ENCODE measurements at regions not wholly inside any gene's neighbourhood (a gene's known extent, or its start where the extent isn't known, plus 50 kb on each side); places are given as distances from the start of the nearest gene placed in this dataset.

GRCh38 chr5:82538339-82539034 is 260.3 kb upstream of the RPS23 start (continued):
- TF ChIP-seq ZBTB43 (CRISPR knock-in tag; IDR thresholded peaks at IDR 0.05) (no peak), NR2C1 (IDR thresholded peaks at IDR 0.05) (no peak), NR2C1 (tag; IDR thresholded peaks at IDR 0.05) (peak; percentile 66), ZHX1 (conservative IDR thresholded peaks at IDR 0.05; ENCODE audit: low read length) (no peak), ZNF282 (CRISPR knock-in tag; IDR thresholded peaks at IDR 0.05) (no peak), MAZ (CRISPR knock-in tag; conservative IDR thresholded peaks at IDR 0.05 in 1 of 2, IDR thresholded peaks at IDR 0.05 in 1 of 2) (peak; percentile 37 to 41; a peak in 2 of 4 replicates), IRF1 (CRISPR knock-in tag; IDR thresholded peaks at IDR 0.05; ENCODE audit: borderline replicate concordance) (no peak), SNIP1 (IDR thresholded peaks at IDR 0.05; ENCODE audit: low read depth) (no peak), ETS2 (tag; IDR thresholded peaks at IDR 0.05; ENCODE audit: borderline replicate concordance, poor library complexity, severe bottlenecking) (no peak), CHD1 (IDR thresholded peaks at IDR 0.05; ENCODE audit: low read length) (no peak), RBM17 (IDR thresholded peaks at IDR 0.05; ENCODE audit: borderline replicate concordance, low read depth, low read length) (no peak), HEY1 (CRISPR knock-in tag; IDR thresholded peaks at IDR 0.05; ENCODE audit: borderline replicate concordance) (no peak)
- TF ChIP-seq, protein P1, sequence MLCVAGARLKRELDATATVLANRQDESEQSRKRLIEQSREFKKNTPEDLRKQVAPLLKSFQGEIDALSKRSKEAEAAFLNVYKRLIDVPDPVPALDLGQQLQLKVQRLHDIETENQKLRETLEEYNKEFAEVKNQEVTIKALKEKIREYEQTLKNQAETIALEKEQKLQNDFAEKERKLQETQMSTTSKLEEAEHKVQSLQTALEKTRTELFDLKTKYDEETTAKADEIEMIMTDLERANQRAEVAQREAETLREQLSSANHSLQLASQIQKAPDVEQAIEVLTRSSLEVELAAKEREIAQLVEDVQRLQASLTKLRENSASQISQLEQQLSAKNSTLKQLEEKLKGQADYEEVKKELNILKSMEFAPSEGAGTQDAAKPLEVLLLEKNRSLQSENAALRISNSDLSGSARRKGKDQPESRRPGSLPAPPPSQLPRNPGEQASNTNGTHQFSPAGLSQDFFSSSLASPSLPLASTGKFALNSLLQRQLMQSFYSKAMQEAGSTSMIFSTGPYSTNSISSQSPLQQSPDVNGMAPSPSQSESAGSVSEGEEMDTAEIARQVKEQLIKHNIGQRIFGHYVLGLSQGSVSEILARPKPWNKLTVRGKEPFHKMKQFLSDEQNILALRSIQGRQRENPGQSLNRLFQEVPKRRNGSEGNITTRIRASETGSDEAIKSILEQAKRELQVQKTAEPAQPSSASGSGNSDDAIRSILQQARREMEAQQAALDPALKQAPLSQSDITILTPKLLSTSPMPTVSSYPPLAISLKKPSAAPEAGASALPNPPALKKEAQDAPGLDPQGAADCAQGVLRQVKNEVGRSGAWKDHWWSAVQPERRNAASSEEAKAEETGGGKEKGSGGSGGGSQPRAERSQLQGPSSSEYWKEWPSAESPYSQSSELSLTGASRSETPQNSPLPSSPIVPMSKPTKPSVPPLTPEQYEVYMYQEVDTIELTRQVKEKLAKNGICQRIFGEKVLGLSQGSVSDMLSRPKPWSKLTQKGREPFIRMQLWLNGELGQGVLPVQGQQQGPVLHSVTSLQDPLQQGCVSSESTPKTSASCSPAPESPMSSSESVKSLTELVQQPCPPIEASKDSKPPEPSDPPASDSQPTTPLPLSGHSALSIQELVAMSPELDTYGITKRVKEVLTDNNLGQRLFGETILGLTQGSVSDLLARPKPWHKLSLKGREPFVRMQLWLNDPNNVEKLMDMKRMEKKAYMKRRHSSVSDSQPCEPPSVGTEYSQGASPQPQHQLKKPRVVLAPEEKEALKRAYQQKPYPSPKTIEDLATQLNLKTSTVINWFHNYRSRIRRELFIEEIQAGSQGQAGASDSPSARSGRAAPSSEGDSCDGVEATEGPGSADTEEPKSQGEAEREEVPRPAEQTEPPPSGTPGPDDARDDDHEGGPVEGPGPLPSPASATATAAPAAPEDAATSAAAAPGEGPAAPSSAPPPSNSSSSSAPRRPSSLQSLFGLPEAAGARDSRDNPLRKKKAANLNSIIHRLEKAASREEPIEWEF (CRISPR knock-in tag; IDR thresholded peaks at IDR 0.05), result no peak
- TF ChIP-seq, protein P2, sequence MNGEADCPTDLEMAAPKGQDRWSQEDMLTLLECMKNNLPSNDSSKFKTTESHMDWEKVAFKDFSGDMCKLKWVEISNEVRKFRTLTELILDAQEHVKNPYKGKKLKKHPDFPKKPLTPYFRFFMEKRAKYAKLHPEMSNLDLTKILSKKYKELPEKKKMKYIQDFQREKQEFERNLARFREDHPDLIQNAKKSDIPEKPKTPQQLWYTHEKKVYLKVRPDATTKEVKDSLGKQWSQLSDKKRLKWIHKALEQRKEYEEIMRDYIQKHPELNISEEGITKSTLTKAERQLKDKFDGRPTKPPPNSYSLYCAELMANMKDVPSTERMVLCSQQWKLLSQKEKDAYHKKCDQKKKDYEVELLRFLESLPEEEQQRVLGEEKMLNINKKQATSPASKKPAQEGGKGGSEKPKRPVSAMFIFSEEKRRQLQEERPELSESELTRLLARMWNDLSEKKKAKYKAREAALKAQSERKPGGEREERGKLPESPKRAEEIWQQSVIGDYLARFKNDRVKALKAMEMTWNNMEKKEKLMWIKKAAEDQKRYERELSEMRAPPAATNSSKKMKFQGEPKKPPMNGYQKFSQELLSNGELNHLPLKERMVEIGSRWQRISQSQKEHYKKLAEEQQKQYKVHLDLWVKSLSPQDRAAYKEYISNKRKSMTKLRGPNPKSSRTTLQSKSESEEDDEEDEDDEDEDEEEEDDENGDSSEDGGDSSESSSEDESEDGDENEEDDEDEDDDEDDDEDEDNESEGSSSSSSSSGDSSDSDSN (IDR thresholded peaks at IDR 0.05; ENCODE audit: borderline replicate concordance in 1 of 2, low read depth in 2 of 2, low read length in 2 of 2), result no peak
